H9 (cell line): ENCODE measurements at regions not wholly inside any gene's neighbourhood (a gene's known extent, or its start where the extent isn't known, plus 50 kb on each side); places are given as distances from the start of the nearest gene placed in this dataset.
A peak's percentile ranks its signal among the peaks of the same experiment; 100 is the strongest.

Experiments
- DNase-seq: peaks from one replicate; pipeline ENCODE4 v3.0.0-alpha.2; 2017
- H2AFZ ChIP-seq: one replicate; pipeline ENCODE4 v1.6.1; 2013; ENCODE audit warnings: mild to moderate bottlenecking, low read length, control low read depth, moderate library complexity
- H2AK5ac ChIP-seq: 2 replicates; pipeline ENCODE4 v1.6.1; 2013; ENCODE audit warnings: low read length, control low read depth, mixed read lengths; ENCODE audit not compliant: insufficient read length
- H2BK120ac ChIP-seq: one replicate; pipeline ENCODE4 v1.6.1; 2013; ENCODE audit warnings: low read depth, mild to moderate bottlenecking, low read length, control low read depth, inconsistent platforms; ENCODE audit not compliant: poor library complexity, severe bottlenecking
- H2BK12ac ChIP-seq: 2 replicates; pipeline ENCODE4 v1.6.1; 2013; ENCODE audit warnings: low read length, control low read depth, mixed read lengths, low read depth; ENCODE audit not compliant: insufficient read length
- H2BK15ac ChIP-seq: 2 replicates; pipeline ENCODE4 v1.6.1; 2013; ENCODE audit warnings: low read depth, low read length, control low read depth
- H2BK20ac ChIP-seq: one replicate; pipeline ENCODE4 v1.6.1; 2013; ENCODE audit warnings: low read depth, mild to moderate bottlenecking, low read length, control low read depth, inconsistent platforms; ENCODE audit not compliant: poor library complexity, severe bottlenecking
- H2BK5ac ChIP-seq: 2 replicates; pipeline ENCODE4 v1.6.1; 2013; ENCODE audit warnings: low read length, control low read depth, mixed read lengths; ENCODE audit not compliant: insufficient read length
- H3K14ac ChIP-seq: 2 replicates; pipeline ENCODE4 v1.6.1; 2013; ENCODE audit warnings: low read length, control low read depth; ENCODE audit not compliant: insufficient read depth
- H3K18ac ChIP-seq: 2 replicates; pipeline ENCODE4 v1.6.1; 2013; ENCODE audit warnings: low read depth, mild to moderate bottlenecking, mixed read lengths, low read length, control low read depth; ENCODE audit not compliant: insufficient read length
- H3K23ac ChIP-seq: 2 replicates; pipeline ENCODE4 v1.6.1; 2013; ENCODE audit warnings: low read length, control low read depth, mixed read lengths, low read depth; ENCODE audit not compliant: insufficient read length
- H3K23me2 ChIP-seq: 2 replicates; pipeline ENCODE4 v1.6.1; 2013; ENCODE audit warnings: low read depth, mild to moderate bottlenecking, mixed read lengths, low read length, control low read depth; ENCODE audit not compliant: insufficient read length, poor library complexity, severe bottlenecking
- H3K27ac ChIP-seq: 2 replicates; pipeline ENCODE4 v1.5.1; 2013; ENCODE audit warnings: low read length, control low read depth, mixed read lengths, low read depth; ENCODE audit not compliant: insufficient read length
- H3K27me3 ChIP-seq: 2 replicates; pipeline ENCODE4 v1.6.1; 2013; ENCODE audit warnings: low read length, control low read depth, inconsistent platforms; ENCODE audit not compliant: insufficient read depth
- H3K4ac ChIP-seq: 2 replicates; pipeline ENCODE4 v1.6.1; 2013; ENCODE audit warnings: low read depth, mild to moderate bottlenecking, control low read depth, inconsistent platforms, low read length, moderate library complexity
- H3K4me1 ChIP-seq: 2 replicates; pipeline ENCODE4 v1.6.1; 2013; ENCODE audit warnings: low read length, control low read depth, inconsistent platforms; ENCODE audit not compliant: insufficient read depth
- H3K4me2 ChIP-seq: 2 replicates; pipeline ENCODE4 v1.6.1; 2013; ENCODE audit warnings: low read length, control low read depth, mixed read lengths; ENCODE audit not compliant: insufficient read length, insufficient read depth
- H3K56ac ChIP-seq: 2 replicates; pipeline ENCODE4 v1.6.1; 2013; ENCODE audit warnings: low read depth, mild to moderate bottlenecking, mixed read lengths, low read length, control low read depth; ENCODE audit not compliant: insufficient read length
- H3K79me1 ChIP-seq: 2 replicates; pipeline ENCODE4 v1.6.1; 2013; ENCODE audit warnings: low read depth, mild to moderate bottlenecking, moderate library complexity, low read length, control low read depth, inconsistent platforms; ENCODE audit not compliant: insufficient read depth, poor library complexity, severe bottlenecking
- H3K79me2 ChIP-seq: 2 replicates; pipeline ENCODE4 v1.6.1; 2013; ENCODE audit warnings: low read length, control low read depth, inconsistent platforms; ENCODE audit not compliant: insufficient read depth
- H3K9ac ChIP-seq: 2 replicates; pipeline ENCODE4 v1.6.1; 2013; ENCODE audit warnings: low read length, control low read depth, mixed read lengths; ENCODE audit not compliant: insufficient read length; ENCODE audit errors: extremely low read depth
- H3K9me3 ChIP-seq: one replicate; pipeline ENCODE4 v1.6.1; 2013; ENCODE audit warnings: low read depth, low read length, inconsistent platforms; ENCODE audit not compliant: control insufficient read depth
- H3T11ph ChIP-seq: one replicate; pipeline ENCODE4 v1.6.1; 2013; ENCODE audit warnings: mild to moderate bottlenecking, low read length, control low read depth, inconsistent platforms
- H4K20me1 ChIP-seq: one replicate; pipeline ENCODE4 v1.6.1; 2013; ENCODE audit not compliant: control insufficient read depth, insufficient read length, insufficient read depth
- H4K5ac ChIP-seq: 2 replicates; pipeline ENCODE4 v1.6.1; 2013; ENCODE audit warnings: low read depth, mild to moderate bottlenecking, mixed read lengths, low read length, control low read depth; ENCODE audit not compliant: insufficient read length
- H4K8ac ChIP-seq: replicated peaks from 2 replicates; pipeline ENCODE4 v1.6.1; 2013; ENCODE audit warnings: low read length, control low read depth, mixed read lengths, low read depth; ENCODE audit not compliant: insufficient read length
- H4K91ac ChIP-seq: 2 replicates; pipeline ENCODE4 v1.6.1; 2013; ENCODE audit warnings: low read depth, mild to moderate bottlenecking, moderate library complexity, mixed read lengths, low read length, control low read depth; ENCODE audit not compliant: insufficient read length
- H3K27ac Mint-ChIP-seq, 3 experiments: 2 replicates in 2 of 3; 3 replicates in 1 of 3; pipeline ENCODE4 v1.8.0; 2020 to 2021; ENCODE audit warnings: mixed read lengths in 3 of 3, mild to moderate bottlenecking in 1 of 3, moderate library complexity in 1 of 3
- H3K27me3 Mint-ChIP-seq: 2 replicates; pipeline ENCODE4 v1.8.0; 2021; ENCODE audit warnings: low read depth, mild to moderate bottlenecking, moderate library complexity, mixed read lengths
- H3K36me3 Mint-ChIP-seq, 3 experiments: 2 replicates in 2 of 3; 3 replicates in 1 of 3; pipeline ENCODE4 v1.8.0; 2020 to 2021; ENCODE audit warnings: low read depth in 3 of 3, mixed read lengths in 3 of 3; ENCODE audit not compliant: insufficient read depth in 1 of 3
- H3K4me1 Mint-ChIP-seq, 2 experiments: 2 replicates each; pipeline ENCODE4 v1.8.0; 2020; ENCODE audit warnings: mixed read lengths in 2 of 2
- H3K4me3 Mint-ChIP-seq, 2 experiments: 2 replicates in 1 of 2; 3 replicates in 1 of 2; pipeline ENCODE4 v1.8.0; 2020 to 2021; ENCODE audit warnings: mild to moderate bottlenecking in 2 of 2, mixed read lengths in 2 of 2, moderate library complexity in 1 of 2
- H3K9me3 Mint-ChIP-seq, 2 experiments: 2 replicates in 1 of 2; 3 replicates in 1 of 2; pipeline ENCODE4 v1.8.0; 2020; ENCODE audit warnings: mild to moderate bottlenecking in 2 of 2, mixed read lengths in 2 of 2, moderate library complexity in 1 of 2
- WGBS: extraction: QIAGEN DNeasy Blood & Tissue Kit; methylation state at CpG from one replicate; pipeline ENCODE4 v1.1.7; 2013; ENCODE audit warnings: missing lambda C conversion rate, low lambda C conversion rate, mixed read lengths; ENCODE audit not compliant: insufficient read length; ENCODE audit errors: extremely low coverage; 5-methylcytosine and 5-hydroxymethylcytosine counted together
- TF ChIP-seq, protein P1 (sequence below): fragments of 200-600 bp; sonication (generic); conservative IDR thresholded peaks from 3 replicates; pipeline ENCODE4 v1.8.0; 2021; ENCODE audit warnings: antibody characterized with exemption, mild to moderate bottlenecking

DNA sequence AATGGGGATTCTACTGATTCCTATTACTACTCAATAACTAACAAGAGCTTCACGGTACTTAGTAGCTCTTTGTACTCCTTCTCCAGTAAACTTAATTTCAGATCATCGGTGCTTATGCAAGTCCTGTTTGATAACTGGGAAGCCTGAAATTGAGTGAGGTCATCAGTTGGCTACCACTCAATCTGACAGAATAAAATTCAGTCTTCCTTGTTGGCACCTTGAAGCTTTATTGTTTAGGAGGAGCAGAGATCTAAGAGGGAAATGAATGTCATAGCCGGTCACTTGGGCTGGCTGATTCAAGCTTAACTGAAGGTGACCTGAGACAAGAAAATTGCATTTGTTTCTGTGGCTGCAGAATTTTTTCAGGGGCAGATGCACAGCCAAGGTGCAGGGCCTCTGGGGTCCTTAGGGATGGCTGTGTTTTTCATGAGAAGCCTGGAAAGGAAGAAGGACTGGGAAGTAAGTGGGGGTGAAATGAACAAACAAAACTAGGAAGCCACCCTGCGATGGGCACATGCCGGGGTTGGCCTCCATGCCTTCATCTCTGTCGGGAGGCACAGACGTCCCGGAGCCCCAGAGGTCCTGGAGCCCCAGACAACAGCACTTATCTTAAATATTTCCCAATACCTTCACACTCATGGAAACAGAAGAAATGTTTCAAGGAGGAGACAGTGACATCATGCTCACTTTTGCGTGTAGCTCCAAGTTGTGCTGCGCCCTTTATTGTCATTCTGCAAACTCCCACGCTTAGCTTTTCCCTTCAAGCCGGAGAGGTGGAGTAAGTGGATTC is 85.0 kb upstream of the KIF5B start:
- Histone ChIP-seq H3K9me3 (no peaks in the 10 kb centered on the region), H4K5ac (no peak overlapping the region), H3K23ac (no peak overlapping the region), H3T11ph (no peak overlapping the region), H2BK20ac (no peak overlapping the region), H3K79me1 (no peaks in the 10 kb centered on the region), H3K14ac (no peak overlapping the region), H3K27me3 (no peaks in the 10 kb centered on the region), H4K20me1 (no peaks in the 10 kb centered on the region), H2AFZ (no peak overlapping the region), H2AK5ac (no peak overlapping the region), H2BK15ac (no peak overlapping the region), H3K4ac (no peak overlapping the region), H3K9ac (no peak overlapping the region), H2BK12ac (no peak overlapping the region), H3K56ac (no peak overlapping the region), H3K18ac (no peak overlapping the region), H4K8ac (no peak overlapping the region), H3K79me2 (no peaks in the 10 kb centered on the region), H3K27ac (no peak overlapping the region), H3K4me1 (peaks cover 8% of the 10 kb centered on the region), H3K23me2 (no peaks in the 10 kb centered on the region), H2BK120ac (no peak overlapping the region), H4K91ac (no peak overlapping the region), H2BK5ac (no peak overlapping the region), H3K4me2 (no peak overlapping the region)
- DNase-seq = no peak
- Mint-ChIP-seq H3K27ac (peak overlapping the region in 2 of 3 experiments; percentile 31 to 60; a peak in 1 of 7 replicates), H3K27me3 (no peaks in the 10 kb centered on the region), H3K4me3 (no peak overlapping the region), H3K4me1 (peaks cover 16% of the 10 kb centered on the region in 2 experiments), H3K36me3 (peaks cover 0 to 4% (median 0%) of the 10 kb centered on the region in 3 experiments; a peak in 2 of 7 replicates), H3K9me3 (peaks cover 0 to 4% of the 10 kb centered on the region in 2 experiments; a peak in 2 of 5 replicates)
- WGBS = no CpG with 5 or more reads among the region's 12 CpGs
- TF ChIP-seq, protein P1, sequence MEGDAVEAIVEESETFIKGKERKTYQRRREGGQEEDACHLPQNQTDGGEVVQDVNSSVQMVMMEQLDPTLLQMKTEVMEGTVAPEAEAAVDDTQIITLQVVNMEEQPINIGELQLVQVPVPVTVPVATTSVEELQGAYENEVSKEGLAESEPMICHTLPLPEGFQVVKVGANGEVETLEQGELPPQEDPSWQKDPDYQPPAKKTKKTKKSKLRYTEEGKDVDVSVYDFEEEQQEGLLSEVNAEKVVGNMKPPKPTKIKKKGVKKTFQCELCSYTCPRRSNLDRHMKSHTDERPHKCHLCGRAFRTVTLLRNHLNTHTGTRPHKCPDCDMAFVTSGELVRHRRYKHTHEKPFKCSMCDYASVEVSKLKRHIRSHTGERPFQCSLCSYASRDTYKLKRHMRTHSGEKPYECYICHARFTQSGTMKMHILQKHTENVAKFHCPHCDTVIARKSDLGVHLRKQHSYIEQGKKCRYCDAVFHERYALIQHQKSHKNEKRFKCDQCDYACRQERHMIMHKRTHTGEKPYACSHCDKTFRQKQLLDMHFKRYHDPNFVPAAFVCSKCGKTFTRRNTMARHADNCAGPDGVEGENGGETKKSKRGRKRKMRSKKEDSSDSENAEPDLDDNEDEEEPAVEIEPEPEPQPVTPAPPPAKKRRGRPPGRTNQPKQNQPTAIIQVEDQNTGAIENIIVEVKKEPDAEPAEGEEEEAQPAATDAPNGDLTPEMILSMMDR = no peak
